ENCODE measurements at regions not wholly inside any gene's neighbourhood (a gene's known extent, or its start where the extent isn't known, plus 50 kb on each side); places are given as distances from the start of the nearest gene placed in this dataset.
"Not testable (repeated sequence)": the region's sequence is repeated elsewhere in the genome, so short reads cannot be mapped to it uniquely, and the experiment has no call there.

- H3K27ac Mint-ChIP-seq: no peak overlapping the region
- H3K4me3 Mint-ChIP-seq (ENCODE audit: low read depth): no peak overlapping the region
- DNase-seq (ENCODE audit: low spot score, unreplicated experiment): no peak
- TF ChIP-seq CTCF (IDR thresholded peaks at IDR 0.05; ENCODE audit: unreplicated experiment): no peak
- H3K9me3 Mint-ChIP-seq (ENCODE audit: low read depth): peaks cover 6% of the 10 kb centered on the region
- H3K27me3 Mint-ChIP-seq: no peaks in the 10 kb centered on the region
- no peaks in the 10 kb centered on the region for H3K4me1 Mint-ChIP-seq (ENCODE audit: low read depth)
- peaks cover 1% of the 10 kb centered on the region for H3K36me3 Mint-ChIP-seq (ENCODE audit: insufficient read depth)
Measured at GRCh38 chr15:89030311-89030710, 57.9 kb upstream of the ABHD2 start.

GRCh38 chr15:89031637-89032285 lies 56.5 kb upstream of the ABHD2 start:
- H3K4me3 Mint-ChIP-seq (ENCODE audit: low read depth); H3K4me1 Mint-ChIP-seq (ENCODE audit: low read depth); H3K27me3 Mint-ChIP-seq; H3K27ac Mint-ChIP-seq; H3K9me3 Mint-ChIP-seq (ENCODE audit: low read depth); DNase-seq (ENCODE audit: low spot score, unreplicated experiment); H3K36me3 Mint-ChIP-seq (ENCODE audit: insufficient read depth): not testable (repeated sequence)

- Mint-ChIP-seq H3K27me3 (no peaks in the 10 kb centered on the region), H3K4me1 (ENCODE audit: low read depth) (no peaks in the 10 kb centered on the region), H3K36me3 (ENCODE audit: insufficient read depth) (peaks cover 1% of the 10 kb centered on the region), H3K4me3 (ENCODE audit: low read depth) (no peak overlapping the region), H3K27ac (no peak overlapping the region), H3K9me3 (ENCODE audit: low read depth) (peaks cover 3% of the 10 kb centered on the region)
- TF ChIP-seq CTCF (IDR thresholded peaks at IDR 0.05; ENCODE audit: unreplicated experiment): no peak
- no peak for DNase-seq (ENCODE audit: low spot score, unreplicated experiment)
Measured at GRCh38 chr15:89034305-89034704, 54.0 kb upstream of the ABHD2 start.

GRCh38 chr15:89035150-89035549 lies 53.1 kb upstream of the ABHD2 start:
- DNase-seq (ENCODE audit: low spot score, unreplicated experiment): no peak
- Mint-ChIP-seq H3K27me3 (no peaks in the 10 kb centered on the region), H3K9me3 (ENCODE audit: low read depth) (peaks cover 3% of the 10 kb centered on the region), H3K4me3 (ENCODE audit: low read depth) (no peak overlapping the region), H3K36me3 (ENCODE audit: insufficient read depth) (peaks cover 1% of the 10 kb centered on the region), H3K4me1 (ENCODE audit: low read depth) (no peaks in the 10 kb centered on the region), H3K27ac (no peak overlapping the region)
- no peak for TF ChIP-seq CTCF (IDR thresholded peaks at IDR 0.05; ENCODE audit: unreplicated experiment)

- H3K27me3 Mint-ChIP-seq: no peaks in the 10 kb centered on the region
- no peak overlapping the region for H3K27ac Mint-ChIP-seq
- no peak for TF ChIP-seq CTCF (IDR thresholded peaks at IDR 0.05; ENCODE audit: unreplicated experiment)
- H3K4me1 Mint-ChIP-seq (ENCODE audit: low read depth): no peaks in the 10 kb centered on the region
- DNase-seq (ENCODE audit: low spot score, unreplicated experiment): no peak
- H3K9me3 Mint-ChIP-seq (ENCODE audit: low read depth): peaks cover 3% of the 10 kb centered on the region
- H3K4me3 Mint-ChIP-seq (ENCODE audit: low read depth): no peak overlapping the region
- peaks cover 1% of the 10 kb centered on the region for H3K36me3 Mint-ChIP-seq (ENCODE audit: insufficient read depth)
Measured at GRCh38 chr15:89035658-89036057, 52.6 kb upstream of the ABHD2 start.

GRCh38 chr15:89038146-89038545 lies 50.1 kb upstream of the ABHD2 start:
- Mint-ChIP-seq H3K4me1 (ENCODE audit: low read depth) (no peaks in the 10 kb centered on the region), H3K27ac (no peak overlapping the region), H3K27me3 (no peaks in the 10 kb centered on the region), H3K9me3 (ENCODE audit: low read depth) (no peaks in the 10 kb centered on the region), H3K4me3 (ENCODE audit: low read depth) (no peak overlapping the region), H3K36me3 (ENCODE audit: insufficient read depth) (no peaks in the 10 kb centered on the region)
- DNase-seq (ENCODE audit: low spot score, unreplicated experiment): no peak
- no peak for TF ChIP-seq CTCF (IDR thresholded peaks at IDR 0.05; ENCODE audit: unreplicated experiment)

Data from progenitor cell of endocrine pancreas (in vitro differentiated cells).